Stimulated activated CD4-positive, alpha-beta T cell treated with anti-CD3 and anti-CD28 coated beads, Interleukin-12 subunit alpha, Interleukin-12 subunit beta, amount 100 ng/mL, for 4 hours (primary cell): ENCODE measurements at regions not wholly inside any gene's neighbourhood (a gene's known extent, or its start where the extent isn't known, plus 50 kb on each side); places are given as distances from the start of the nearest gene placed in this dataset.
"Not testable (repeated sequence)": the region's sequence is repeated elsewhere in the genome, so short reads cannot be mapped to it uniquely, and the experiment has no call there.

Experiments
- DNase-seq: peaks from one replicate; pipeline ENCODE4 v3.0.0-alpha.2; 2020

DNA sequence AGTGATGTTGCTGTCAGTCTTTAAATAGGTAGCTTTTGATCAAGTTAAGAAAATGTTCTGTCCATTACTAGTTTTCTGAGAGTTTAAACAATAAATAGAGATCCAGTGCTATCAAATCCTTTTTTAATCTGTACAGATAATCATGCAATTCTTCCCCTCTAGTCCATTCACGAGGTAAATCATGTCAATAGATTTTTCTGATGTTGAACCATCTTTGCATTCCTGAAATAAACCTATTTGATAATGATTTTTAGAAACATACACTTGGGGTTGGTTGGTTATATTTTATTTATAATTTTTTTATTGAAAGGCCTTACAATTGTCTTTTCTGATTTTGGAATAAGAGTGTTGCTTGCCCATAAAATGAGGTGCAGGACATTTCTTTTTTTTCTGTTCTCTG lies 95.0 kb downstream of the FAM53A start:
- DNase-seq: no peak

DNA sequence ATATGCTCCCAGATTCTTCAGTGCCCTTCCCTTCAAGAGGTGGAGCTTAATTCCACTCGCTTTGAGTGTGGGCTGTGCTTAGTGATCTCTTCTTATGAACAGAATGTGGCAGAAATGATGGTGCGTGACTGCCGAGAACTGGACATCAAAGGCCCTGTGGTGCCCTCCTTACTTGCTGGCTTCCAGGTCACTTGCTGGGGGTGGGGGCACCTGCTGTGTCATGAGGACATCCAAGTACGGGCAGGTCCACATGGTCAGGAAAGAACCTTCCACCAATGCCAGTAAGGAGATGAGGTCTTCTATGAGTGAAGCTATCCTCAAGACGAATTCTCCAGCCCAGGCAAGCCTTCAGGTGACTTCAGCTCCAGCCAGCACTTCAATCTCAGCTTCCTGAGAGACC lies 95.8 kb downstream of the FAM53A start:
- no peak for DNase-seq

DNA sequence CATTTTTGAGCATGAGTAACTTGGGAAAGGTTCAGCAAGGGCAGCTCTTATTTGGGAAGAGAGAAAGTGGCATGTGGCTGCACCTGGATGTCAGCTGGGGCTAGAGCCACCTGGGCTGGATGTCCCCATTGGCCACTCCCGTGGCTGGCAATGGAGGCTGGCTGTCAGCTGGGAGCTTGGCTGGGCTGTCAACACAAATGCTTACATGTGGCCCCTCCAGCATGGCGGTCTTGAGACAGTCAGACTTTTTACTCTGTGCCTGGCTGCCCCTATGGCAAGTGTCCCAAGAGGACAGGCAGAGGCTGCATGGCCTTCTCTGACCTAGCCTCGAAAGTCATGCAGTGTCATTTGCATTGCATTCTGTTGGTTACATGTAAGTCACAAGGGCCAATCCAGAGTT lies 99.6 kb downstream of the FAM53A start:
- no peak for DNase-seq

DNA sequence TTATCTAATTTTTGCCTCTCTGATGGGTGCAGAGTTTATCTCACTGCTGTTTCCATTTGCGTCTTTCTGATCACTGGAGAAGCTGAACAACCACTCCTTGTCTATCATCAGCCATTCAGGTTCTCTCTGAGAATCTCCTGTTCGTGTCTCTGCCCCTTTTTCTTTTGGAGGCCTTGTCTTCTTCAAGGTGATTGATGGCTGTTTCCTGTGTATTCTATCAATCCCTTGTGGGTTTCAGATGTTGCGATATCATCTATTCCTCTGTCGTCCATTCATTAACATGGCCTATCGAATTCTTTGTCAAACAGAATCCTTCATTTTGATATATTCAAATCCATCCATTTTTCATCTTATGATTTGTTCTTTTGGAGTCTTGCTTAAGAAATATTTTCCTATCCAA lies 100.3 kb downstream of the FAM53A start:
- no peak for DNase-seq

DNA sequence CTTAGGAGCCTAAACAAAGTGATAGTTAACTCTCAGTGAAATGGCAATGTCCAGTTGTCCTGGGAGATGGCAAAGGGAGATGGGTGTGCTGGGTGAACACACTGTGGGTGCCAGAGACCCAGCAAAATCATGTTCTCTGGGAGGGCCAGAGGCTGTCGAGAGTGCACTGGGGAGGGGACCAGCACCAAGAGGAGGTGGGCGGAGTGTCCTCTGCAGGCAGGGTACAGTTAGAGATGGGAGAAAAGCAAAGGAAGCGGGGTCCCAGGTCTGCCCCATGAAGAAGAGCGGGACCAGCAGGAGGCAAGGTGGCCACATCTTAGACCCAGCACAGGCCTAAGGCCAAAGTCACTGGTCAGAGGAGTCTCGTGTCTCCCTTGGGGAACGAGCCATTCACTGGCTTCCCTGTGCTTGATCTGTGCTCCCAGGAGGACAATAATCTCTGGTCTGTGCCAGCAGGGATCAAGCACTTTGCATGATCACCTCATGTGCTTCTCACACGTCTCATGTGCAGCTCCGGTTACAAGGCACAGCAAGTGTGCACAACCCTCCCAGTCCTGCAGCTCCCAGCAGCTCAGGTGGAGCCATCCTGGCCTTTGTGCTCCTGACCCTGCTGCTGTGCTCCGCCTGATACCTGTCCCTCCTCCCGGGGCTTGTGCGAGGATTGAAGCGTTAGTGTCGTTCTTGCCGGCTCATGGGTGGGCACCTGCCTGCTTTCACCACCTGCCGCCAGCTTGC lies 100.9 kb downstream of the FAM53A start:
- no peak for DNase-seq

DNA sequence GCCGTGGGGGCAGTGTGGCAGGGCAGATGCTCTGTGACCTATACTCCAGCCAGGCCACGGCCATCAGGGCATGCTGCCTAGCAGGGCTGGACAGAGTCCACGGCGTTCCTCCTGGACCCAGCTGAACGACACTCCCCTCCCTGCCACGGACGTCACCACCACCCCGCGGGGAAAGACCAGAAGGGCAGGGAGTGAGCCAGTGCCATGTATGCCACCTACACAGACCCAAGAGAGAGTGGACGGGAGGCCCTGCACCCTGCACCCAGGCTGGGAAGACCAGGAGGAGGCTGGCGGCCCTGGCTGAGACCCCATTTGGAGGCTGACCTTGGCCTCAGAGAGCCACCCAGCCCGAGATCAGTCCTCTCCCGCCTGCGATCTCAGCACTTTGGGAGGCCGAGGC lies 101.9 kb downstream of the FAM53A start:
- no peak for DNase-seq

DNA sequence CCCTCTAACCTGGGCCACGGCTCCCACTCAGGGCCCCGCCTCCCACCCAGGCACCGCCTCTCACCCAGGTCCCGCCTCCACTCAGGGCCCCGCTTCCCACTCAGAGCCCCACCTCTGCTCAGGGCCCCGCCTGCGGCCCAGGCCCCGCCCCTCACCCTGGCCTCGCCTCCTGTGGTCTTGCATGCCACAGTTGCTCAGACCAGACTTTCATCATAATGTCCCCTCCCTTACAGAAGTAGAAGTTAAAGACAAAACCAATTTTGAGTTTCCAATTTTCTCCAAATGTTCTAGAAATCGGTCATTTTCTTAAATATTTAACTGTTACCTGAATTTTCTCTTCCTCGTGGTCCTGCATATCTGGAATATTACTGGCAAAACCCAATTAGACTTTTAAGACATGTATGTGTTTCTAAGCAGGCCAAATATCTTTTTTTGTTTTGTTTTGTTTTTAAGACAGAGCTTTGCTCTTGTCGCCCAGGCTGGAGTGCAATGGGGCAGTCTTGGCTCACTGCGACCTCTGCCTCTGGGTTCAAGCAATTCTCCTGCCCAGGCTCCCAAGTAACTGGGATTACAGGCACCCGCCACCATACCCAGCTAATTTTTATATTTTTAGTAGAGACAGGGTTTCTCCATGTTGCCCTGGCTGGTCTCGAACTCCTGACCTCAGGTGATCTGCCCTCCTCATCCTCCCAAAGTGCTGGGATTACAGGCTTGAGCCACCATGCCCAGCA lies 102.8 kb downstream of the FAM53A start:
- DNase-seq: peak; percentile 77

DNA sequence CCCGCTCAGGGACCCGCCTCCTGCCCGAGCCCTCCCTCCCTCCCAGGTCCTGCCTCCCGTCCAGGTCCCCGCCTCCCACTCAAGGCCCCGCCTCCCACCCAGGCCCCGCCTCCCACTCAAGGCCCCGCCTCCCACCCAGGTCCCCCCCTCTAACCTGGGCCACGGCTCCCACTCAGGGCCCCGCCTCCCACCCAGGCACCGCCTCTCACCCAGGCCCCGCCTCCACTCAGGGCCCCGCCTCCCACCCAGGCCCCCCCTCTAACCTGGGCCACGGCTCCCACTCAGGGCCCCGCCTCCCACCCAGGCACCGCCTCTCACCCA lies 103.5 kb downstream of the FAM53A start:
- not testable (repeated sequence) for DNase-seq

DNA sequence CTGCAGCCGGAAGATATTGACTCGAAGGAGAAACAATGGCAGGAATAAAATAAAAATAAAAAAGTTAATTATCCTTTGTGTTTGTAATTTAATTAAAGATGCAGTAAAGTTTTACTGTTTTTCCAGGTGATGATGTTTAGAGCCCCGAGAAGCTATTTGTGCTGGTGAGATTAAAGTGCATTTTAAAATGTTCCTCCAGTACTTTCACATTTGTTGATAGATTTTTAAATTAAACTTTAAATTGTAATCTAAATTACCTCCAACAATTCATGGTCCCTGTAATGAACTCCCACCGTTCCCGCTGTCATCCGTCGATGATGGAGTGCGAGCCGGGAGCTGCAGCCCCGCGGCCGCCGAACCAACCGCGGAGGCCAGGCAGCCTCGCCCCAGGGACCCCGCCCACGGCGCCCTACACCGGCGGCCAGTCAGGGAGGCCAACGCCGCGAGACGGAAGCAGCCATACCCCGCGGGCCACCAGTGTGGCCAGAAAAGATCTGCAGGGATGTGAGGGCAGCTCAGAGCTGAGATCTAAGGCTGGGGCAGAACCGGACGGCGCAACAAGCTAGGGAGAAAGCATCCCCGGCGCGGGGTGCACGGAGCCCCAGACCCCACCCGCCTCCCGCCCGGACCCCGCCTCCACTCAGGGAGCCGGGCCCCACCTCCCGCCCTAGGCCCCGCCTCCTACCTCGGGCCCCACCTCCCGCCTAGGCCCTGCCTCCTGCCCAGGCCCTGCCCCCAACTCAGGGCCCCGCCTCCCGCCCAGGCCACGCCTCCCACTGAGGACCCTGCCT lies 104.0 kb downstream of the FAM53A start:
- DNase-seq: peak; percentile 87

DNA sequence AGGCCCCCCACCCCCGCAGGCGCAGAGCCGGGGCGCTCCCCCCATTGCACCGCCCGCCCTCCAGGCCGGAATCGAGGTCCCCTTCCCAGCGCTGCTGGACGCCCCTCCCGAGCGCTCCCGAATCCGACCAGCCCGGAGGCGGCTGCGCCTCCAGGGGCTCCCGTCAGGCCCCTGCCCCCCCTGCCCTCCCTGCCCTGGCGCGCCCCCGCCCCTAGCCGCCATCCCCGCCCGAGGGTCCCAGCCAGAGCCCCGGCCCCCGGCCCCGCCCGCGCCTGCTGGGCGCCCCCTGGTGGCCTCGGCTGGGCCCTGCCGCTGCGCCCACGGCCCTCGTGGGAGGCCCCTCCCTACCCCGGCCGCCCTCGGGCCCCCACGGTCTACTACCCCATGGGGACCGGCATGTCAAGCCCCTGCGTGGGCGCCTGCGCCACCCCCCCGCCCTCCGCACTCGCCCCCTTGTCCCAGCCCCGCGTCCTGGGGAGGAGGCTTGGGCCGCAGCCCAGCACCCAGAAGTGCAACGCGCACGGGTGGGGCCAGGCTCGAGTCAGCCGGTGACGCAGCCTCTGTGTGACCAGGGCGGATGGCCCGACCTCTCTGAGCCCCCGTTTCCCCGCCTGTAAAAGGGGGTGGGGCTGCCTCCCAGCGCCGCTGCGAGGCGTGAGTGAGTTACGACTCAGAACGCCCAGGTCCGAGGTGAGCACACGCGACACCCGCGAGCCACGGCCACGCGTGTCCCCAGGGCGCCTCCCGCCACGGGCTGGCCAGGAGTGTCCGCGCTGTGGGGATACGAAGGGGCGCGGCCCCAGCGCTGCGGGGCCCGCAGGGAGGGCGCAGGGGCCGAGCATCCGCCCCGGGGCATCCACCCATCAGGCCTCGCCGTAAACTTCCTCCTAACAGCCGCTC lies 104.9 kb downstream of the FAM53A start:
- DNase-seq: peak; percentile 67

DNA sequence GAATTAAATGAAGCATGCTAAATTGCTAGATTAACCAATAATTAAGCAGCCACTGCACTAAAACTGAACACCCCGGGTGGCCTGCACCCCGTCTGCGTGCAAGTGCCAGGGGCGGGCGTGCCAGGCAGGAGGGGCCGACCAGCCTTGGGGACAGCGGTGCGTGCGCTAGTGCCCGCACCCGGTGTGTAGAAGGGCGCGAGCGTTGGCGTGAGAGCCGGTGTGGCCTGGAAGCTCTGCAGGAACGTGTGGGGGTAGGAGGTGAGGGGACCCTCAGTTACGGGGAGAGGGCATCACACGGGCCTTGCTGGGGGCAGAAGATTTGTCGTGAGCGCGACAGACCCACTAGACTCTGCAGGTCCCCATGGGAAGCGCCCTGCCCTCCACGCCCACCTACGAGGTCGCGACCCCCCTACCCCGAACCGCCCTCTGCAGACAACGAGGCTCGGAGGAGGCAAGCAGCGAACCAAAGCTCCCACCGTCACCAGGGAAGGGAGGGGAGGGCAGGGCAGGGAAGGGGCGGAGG lies 105.8 kb downstream of the FAM53A start:
- DNase-seq: no peak

DNA sequence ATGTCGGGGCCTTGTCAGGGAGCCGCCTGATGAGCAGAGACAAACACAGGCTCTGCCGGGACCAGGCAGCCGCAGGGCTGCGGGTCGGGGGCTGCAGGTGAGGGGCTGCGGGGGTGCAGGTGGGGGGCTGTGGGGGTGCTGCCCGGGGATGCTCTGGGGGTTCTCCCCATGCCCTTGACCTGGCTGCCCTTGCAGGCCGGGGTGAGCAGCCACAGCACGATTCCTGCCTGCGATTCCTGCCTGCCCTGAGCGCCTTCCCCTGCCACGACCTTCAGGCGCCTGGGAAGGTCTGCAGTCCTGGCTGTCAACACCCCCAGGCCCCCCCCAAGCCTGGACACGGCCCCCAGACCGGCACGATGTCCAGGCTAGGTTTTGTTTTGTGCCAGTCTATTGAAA lies 106.3 kb downstream of the FAM53A start:
- no peak for DNase-seq

DNA sequence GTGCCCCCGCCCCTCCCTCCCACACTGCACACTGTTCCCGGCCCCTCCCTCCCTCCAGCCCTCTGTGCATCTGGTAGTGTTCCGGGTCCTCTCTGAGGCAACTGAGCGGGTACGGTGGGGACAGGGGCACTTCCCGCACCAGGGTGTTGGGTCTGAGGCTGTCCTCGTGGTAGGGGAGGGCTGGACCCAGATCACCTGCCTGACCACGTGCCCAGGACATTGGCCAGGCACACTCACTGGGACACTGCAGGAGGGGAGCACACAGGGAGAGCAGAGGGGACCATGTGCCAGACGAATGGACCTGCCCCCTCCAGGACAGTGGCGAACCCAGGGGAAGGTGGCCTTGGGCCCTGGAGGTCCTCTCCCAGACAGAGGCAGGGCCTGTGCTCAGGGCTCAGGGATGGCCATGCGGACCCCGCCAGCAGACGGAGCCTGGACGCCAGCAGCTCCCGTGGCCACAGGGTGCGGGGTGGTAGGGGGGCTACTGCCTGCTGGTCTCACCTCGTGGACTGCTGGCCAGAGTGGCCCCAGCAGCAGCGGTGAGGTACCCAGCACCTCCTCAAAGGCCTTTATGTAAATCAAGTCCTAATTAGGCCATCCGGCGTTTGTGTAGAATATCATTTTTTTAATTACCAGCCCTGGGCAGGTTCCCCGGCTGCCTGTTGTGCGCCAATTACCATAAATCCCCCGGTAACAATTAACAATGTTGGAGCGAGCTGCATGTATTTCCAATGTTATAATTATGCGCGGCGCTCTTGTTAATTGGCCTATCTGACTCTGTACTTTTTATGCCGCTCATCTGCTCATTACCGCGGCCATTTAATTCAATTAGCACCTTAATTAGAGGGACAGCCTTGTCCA lies 106.9 kb downstream of the FAM53A start:
- no peak for DNase-seq

DNA sequence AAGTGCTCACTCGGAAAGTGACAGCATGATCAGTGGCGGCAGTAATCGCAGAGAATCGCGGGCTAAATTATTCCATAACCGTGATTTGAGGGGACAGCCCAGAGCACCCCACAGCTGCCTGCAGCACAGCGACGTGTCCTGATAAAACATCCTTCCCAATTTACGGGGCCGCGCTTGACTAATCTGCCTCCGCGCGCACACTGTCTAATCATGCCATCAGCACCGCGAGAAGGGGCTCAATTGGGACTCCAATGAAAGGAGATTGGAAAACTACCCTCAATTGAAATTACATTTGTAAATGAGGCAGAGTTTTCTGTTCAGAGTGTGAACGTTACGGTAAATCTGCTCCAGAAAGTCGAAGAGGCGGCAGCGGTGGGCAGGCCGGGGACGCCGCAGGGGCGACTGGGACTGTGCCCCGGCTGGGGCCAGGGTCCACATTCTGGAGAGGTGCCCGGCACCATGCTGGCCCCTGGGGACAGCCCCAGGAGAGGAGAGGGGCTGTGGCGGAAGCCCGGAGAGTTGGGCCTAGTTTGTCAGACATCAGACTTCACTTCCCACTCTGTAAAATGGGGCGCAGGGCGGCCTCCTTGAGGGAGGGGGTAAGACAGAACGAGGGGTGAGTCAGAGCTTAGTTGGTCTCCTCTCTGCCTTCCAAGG lies 107.7 kb downstream of the FAM53A start:
- no peak for DNase-seq

DNA sequence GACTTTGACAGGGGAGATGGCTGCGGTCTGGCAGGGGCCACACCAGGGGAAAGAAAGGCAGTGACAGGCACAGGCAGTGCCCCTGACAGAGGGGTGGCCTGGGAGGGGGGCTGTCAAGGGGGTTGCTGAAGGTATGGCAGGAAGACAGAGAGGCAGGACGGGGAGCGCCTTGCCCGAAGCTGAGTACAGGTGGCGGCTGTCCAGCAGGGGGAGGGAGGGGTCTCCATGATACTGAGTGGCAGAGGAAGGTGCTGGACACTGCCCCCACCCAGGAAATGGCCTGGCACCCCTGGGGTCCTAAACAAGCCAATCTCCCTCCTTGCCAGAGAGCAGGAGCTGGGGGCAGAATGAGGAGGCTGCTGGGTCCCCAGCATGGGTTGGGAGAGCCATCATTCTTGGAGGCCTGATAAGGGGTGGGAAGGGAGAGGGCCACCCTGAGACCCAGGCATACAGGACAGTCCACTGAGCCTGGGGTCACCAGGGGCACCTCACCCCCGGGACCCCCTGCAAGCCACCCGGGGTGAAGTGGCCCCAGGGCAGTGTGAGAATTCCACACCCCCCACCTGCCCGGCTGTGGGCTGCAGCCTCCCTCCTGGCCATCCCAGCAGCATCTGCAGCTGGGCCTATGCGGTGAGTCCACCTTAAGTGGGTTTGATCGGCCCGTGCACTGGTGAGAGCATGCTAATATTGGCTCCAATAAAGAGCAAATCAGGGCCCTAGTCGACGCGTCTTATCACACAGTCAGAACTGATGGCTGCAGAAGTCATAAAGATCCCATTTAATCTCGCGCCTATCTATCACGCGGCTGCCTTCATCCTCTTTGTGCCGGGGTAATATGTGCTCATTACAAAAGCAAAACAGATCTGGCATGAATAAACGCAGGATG lies 108.5 kb downstream of the FAM53A start:
- no peak for DNase-seq

DNA sequence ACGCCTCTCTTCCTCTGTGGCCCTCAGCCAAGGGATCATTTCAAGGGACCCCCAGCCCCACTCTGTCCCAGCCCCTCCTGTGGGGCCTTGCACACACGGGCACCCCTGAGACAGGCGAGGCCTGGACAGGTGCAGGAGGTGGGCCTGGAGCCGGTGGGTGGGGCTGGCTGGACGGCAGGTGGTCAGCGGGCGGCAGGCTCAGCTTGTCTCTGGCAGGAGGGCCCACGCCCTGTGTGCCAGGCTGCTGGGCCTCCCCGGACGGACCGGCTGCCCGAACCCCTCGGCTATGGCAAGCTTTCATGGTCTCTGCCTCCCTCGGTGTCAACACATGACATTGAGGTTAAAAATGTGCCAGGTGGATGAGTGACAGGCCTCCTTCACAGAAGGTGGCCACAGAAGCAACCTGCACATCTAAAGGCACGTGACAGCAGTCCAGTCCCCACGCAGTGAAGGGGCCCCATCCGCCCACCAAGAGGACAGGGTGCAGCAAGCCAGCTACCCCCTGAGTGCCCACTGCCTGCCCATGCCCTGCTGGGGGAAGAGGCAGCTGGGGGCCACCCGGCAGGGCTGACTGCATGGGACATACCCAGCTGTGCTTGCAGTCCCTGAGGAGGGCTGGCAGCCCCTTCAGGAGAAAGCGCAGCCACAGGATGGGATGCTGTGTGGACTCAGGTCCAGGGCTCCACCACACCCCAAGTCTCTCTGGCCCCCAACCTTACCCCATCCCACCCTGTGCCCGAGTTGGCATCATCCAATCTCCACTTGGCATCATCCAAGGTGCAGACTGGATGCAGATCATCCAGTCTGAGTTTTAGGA lies 109.3 kb downstream of the FAM53A start:
- DNase-seq: no peak

DNA sequence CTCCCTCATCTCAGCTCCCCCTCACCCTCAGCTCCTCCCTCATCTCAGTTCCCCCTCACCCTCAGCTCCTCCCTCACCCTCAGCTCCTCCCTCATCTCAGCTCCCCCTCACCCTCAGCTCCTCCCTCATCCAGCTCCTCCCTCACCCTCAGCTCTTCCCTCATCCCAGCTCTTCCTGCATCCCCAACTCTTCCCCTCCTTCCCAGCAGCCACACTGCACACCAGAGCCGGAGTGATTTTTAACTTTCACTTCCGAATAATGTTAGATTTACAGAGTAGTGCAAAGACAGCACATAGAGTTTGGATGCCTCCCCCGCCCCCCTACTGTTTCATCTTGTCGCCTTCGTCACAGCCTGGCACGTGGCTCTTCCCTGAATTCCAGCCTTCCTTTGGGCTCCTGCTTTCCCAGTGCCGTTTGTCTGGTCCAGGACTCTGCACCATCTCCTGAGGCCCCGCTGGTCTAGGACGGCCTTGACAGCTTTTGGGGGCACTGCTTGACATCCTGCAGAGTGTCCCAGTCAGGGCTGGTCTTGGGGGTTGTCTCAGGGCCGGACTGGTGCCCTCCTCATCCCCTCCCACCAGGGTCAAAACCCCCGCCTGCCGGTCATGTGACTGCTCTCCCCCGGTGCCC lies 110.2 kb downstream of the FAM53A start:
- DNase-seq: no peak

DNA sequence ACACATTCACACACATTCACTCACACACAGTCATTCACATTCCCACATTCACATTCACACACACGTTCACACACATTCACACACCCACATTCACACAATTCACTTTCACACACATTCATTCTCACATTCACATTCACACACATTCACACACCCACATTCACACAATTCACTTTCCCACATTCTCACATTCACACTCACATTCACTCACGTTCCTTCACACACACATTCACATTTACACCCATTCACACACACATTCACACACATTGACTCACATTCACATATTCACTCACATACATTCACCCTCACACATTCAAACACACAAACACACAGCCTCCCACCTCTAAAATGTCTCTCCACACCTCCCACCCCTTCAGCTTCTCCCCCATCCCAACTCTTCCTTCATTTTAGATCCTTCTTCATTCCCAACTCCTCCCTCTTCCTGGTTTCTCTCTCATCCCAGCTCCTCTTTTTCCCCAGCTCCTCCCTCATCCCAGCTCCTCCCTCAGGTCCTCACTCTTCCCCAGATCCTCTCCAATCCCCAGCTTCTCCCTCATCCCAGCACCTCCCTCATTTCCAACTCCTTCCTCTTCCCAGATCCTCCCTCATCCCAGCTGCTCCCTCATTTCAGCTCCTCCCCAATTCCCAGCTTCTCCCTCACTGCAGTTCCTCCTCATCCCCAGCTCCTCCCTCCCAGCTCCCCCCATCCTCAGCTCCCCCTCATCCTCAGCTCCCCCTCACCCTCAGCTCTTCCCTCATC lies 111.0 kb downstream of the FAM53A start:
- no peak for DNase-seq
